OCI-LY7 (cell line): ENCODE measurements at regions not wholly inside any gene's neighbourhood (a gene's known extent, or its start where the extent isn't known, plus 50 kb on each side); places are given as distances from the start of the nearest gene placed in this dataset.

Experiments
- BruUV-seq: library from RNA; stranded (reverse); fragments of 400-500 nt; replicated peaks from 2 replicates; lab custom pipeline; 2021; lab: Mats Ljungman, UMichigan
- CTCF ChIA-PET: fragments of 300-600 bp; sonication (Branson Sonifier 250); formaldehyde crosslinking; loops from one replicate; lab custom pipeline; 2022; ENCODE audit warnings: antibody characterized with exemption; ENCODE audit not compliant: unreplicated experiment; lab: Charles Lee
- POLR2A ChIA-PET: fragments of 300-600 bp; sonication (Branson Sonifier 250); formaldehyde crosslinking; loops from one replicate; lab custom pipeline; 2022; ENCODE audit warnings: antibody characterized with exemption; lab: Charles Lee
- DNase-seq: peaks from one replicate; pipeline ENCODE4 v3.0.0-alpha.2; 2015; ENCODE audit warnings: low spot score
- H2AFZ ChIP-seq: fragments of 200-600 bp; sonication (generic), shearing (Covaris generic); 2 replicates; pipeline ENCODE4 v1.6.1; 2014; ENCODE audit warnings: mild to moderate bottlenecking, antibody characterized with exemption, low read length, moderate library complexity
- H3K27ac ChIP-seq: fragments of 200-600 bp; sonication (generic); 2 replicates; pipeline ENCODE4 v1.5.1; 2014; ENCODE audit warnings: mixed run types, low read depth, mild to moderate bottlenecking, moderate library complexity, low read length, inconsistent platforms; ENCODE audit not compliant: poor library complexity, severe bottlenecking
- H3K36me3 ChIP-seq: fragments of 200-600 bp; sonication (generic); 2 replicates; pipeline ENCODE4 v1.6.1; 2014; ENCODE audit warnings: mild to moderate bottlenecking, antibody characterized with exemption, low read length, moderate library complexity, mixed read lengths; ENCODE audit not compliant: insufficient read depth
- H3K4me1 ChIP-seq: fragments of 200-600 bp; sonication (generic); 2 replicates; pipeline ENCODE4 v1.5.1; 2014; ENCODE audit warnings: mild to moderate bottlenecking, low read length; ENCODE audit not compliant: insufficient read depth, poor library complexity, severe bottlenecking
- H3K4me2 ChIP-seq: fragments of 200-600 bp; sonication (generic); 2 replicates; pipeline ENCODE4 v1.6.1; 2014; ENCODE audit warnings: mild to moderate bottlenecking, low read length
- H3K4me3 ChIP-seq: fragments of 200-600 bp; sonication (generic); 2 replicates; pipeline ENCODE4 v1.5.1; 2014; ENCODE audit warnings: mild to moderate bottlenecking, low read depth, low read length; ENCODE audit not compliant: poor library complexity, severe bottlenecking
- H3K79me2 ChIP-seq: fragments of 200-600 bp; sonication (generic); 2 replicates; pipeline ENCODE4 v1.6.1; 2016; ENCODE audit warnings: low read depth, mild to moderate bottlenecking, low read length, moderate library complexity, mixed read lengths; ENCODE audit not compliant: insufficient read depth
- H3K9me2 ChIP-seq: fragments of 200-600 bp; sonication (generic); 2 replicates; pipeline ENCODE4 v1.6.1; 2016; ENCODE audit warnings: mild to moderate bottlenecking, low read length, mixed read lengths; ENCODE audit not compliant: insufficient read depth
- H3K9me3 ChIP-seq: fragments of 200-600 bp; sonication (generic); 2 replicates; pipeline ENCODE4 v1.6.1; 2014; ENCODE audit warnings: mild to moderate bottlenecking, mixed run types, low read length, mixed read lengths
- H4K20me1 ChIP-seq: fragments of 200-600 bp; sonication (generic); 2 replicates; pipeline ENCODE4 v1.6.1; 2014; ENCODE audit warnings: mild to moderate bottlenecking, antibody characterized with exemption, low read length, moderate library complexity, mixed read lengths; ENCODE audit not compliant: insufficient read depth
- CTCF ChIP-seq: fragments of 200-600 bp; sonication (generic); conservative IDR thresholded peaks from 2 replicates; pipeline ENCODE4 v1.5.1; 2014; ENCODE audit warnings: mild to moderate bottlenecking, antibody characterized with exemption, low read length, moderate library complexity, mixed read lengths
- EZH2phosphoT487 ChIP-seq: fragments of 200-600 bp; sonication (generic); IDR thresholded peaks from 2 replicates; pipeline ENCODE4 v1.6.1; 2018; ENCODE audit warnings: low read depth, borderline replicate concordance, mild to moderate bottlenecking, mixed run types, antibody characterized with exemption, low read length, moderate library complexity, mixed read lengths
- intact Hi-C: fragments of 100-400 bp; cut with micrococcal nuclease; formaldehyde crosslinking; loops from one replicate; pipeline ENCODE4 v1.10.0; 2022; ENCODE audit not compliant: unreplicated experiment

- intact Hi-C loops, result no loop called here
- 0 out of 2 replicates have a peak, but pooled peaks have one; percentile 20 for TF ChIP-seq CTCF
- TF ChIP-seq EZH2phosphoT487, result no peak
- POLR2A ChIA-PET, result interaction anchor here (0.6 kb wide), 2 partner anchors 61 to 70 kb away, joined by 3 to 7 read pairs; no protein-coding TSS in a partner anchor
Observed at GRCh38 chr2:58553937-58554336, 312.8 kb upstream of the FANCL start.

GRCh38 chr2:58553522-58553921 is 312.4 kb upstream of the FANCL start:
- Histone ChIP-seq H3K4me3 (no peak overlapping the region), H4K20me1 (no peaks in the 10 kb centered on the region), H3K27ac (no peak overlapping the region), H3K9me2 (no peaks in the 10 kb centered on the region), H3K79me2 (no peaks in the 10 kb centered on the region), H3K4me1 (no peaks in the 10 kb centered on the region), H2AFZ (no peak overlapping the region), H3K36me3 (no peaks in the 10 kb centered on the region), H3K4me2 (no peak overlapping the region), H3K9me3 (no peaks in the 10 kb centered on the region)
- CTCF ChIA-PET, result no interaction called here
- no TSS peak for BruUV-seq
- intact Hi-C loops, result no loop called here
- no peak for TF ChIP-seq CTCF
- TF ChIP-seq EZH2phosphoT487, result no peak
- POLR2A ChIA-PET, result no interaction called here
- no peak for DNase-seq

More at GRCh38 chr2:58553937-58554336, 312.8 kb upstream of the FANCL start:
- no peaks in the 10 kb centered on the region for H3K9me3 ChIP-seq
- BruUV-seq, result no TSS peak
- no peaks in the 10 kb centered on the region for H3K4me1 ChIP-seq
- no peak overlapping the region for H2AFZ ChIP-seq
- H3K79me2 ChIP-seq, result no peaks in the 10 kb centered on the region
- H3K9me2 ChIP-seq, result no peaks in the 10 kb centered on the region
- H4K20me1 ChIP-seq, result no peaks in the 10 kb centered on the region
- no peak for DNase-seq
- no peak overlapping the region for H3K4me3 ChIP-seq
- CTCF ChIA-PET, result no interaction called here
- H3K4me2 ChIP-seq, result no peak overlapping the region
- no peaks in the 10 kb centered on the region for H3K36me3 ChIP-seq
- H3K27ac ChIP-seq, result no peak overlapping the region
